ENCODE measurements at regions not wholly inside any gene's neighbourhood (a gene's known extent, or its start where the extent isn't known, plus 50 kb on each side); places are given as distances from the start of the nearest gene placed in this dataset.

DNA sequence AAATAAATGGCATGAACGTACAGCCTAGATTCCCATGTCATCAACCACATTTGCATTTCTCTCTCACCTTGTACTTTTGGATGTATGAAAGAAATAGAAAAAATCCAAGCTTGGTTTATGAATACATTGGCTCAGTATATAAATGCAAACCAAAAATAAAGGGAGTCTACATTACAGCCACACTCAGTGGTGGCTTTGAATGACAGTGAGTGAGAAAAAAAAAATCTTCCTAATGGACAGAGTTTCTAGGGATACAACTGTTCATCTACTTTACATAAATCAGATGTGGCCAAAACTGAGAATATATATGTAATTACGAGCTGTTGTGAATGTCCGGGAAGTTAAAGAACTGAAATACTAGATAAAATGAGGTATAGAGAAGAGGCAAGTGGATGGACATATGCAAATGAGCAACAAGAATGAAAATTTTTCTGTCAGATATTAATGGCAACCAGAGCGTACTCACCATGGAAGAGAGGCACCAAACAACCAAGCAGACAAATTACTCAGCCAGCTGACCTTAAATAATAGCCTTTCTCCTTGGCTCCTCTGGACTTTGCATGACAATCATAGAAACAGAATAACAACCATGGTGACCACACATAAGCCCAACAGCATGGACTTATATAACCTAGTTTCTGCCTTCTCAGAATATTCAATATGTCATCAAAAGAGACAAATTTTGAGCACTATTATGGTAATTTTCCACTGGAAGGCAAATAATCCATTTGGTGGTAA is 1305.8 kb downstream of the OTOL1 start:
- ChIA-PET CTCF (no interaction called here), POLR2A (no interaction called here)
- TF ChIP-seq, protein P1, sequence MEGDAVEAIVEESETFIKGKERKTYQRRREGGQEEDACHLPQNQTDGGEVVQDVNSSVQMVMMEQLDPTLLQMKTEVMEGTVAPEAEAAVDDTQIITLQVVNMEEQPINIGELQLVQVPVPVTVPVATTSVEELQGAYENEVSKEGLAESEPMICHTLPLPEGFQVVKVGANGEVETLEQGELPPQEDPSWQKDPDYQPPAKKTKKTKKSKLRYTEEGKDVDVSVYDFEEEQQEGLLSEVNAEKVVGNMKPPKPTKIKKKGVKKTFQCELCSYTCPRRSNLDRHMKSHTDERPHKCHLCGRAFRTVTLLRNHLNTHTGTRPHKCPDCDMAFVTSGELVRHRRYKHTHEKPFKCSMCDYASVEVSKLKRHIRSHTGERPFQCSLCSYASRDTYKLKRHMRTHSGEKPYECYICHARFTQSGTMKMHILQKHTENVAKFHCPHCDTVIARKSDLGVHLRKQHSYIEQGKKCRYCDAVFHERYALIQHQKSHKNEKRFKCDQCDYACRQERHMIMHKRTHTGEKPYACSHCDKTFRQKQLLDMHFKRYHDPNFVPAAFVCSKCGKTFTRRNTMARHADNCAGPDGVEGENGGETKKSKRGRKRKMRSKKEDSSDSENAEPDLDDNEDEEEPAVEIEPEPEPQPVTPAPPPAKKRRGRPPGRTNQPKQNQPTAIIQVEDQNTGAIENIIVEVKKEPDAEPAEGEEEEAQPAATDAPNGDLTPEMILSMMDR (IDR thresholded peaks at IDR 0.05; ENCODE audit: control extremely low read depth, extremely low read depth, low read depth, missing control alignments): no peak
- DNase-seq (ENCODE audit: extremely low spot score): no peak

DNA sequence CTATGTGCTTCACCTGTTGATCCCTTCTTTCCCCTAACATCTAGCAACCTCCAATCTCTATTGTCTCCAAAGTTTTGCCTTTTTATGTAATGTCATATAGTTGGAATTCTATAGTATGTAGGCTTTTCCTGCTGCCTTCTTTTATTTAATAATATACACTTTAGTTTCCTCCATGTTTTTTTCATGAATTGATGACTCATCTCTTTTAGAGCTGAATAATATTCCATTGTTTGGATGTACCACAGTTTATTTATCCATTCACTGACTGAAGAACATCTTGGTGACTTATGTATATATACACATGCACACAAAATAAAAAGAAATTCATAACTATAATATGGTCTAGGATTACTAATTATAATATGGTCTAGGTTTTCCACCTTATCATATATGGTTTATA is 1314.2 kb downstream of the OTOL1 start:
- ChIA-PET POLR2A (no interaction called here), CTCF (no interaction called here)
- no peak for DNase-seq (ENCODE audit: extremely low spot score)
- TF ChIP-seq, protein P1 (IDR thresholded peaks at IDR 0.05; ENCODE audit: control extremely low read depth, extremely low read depth, low read depth, missing control alignments): no peak

DNA sequence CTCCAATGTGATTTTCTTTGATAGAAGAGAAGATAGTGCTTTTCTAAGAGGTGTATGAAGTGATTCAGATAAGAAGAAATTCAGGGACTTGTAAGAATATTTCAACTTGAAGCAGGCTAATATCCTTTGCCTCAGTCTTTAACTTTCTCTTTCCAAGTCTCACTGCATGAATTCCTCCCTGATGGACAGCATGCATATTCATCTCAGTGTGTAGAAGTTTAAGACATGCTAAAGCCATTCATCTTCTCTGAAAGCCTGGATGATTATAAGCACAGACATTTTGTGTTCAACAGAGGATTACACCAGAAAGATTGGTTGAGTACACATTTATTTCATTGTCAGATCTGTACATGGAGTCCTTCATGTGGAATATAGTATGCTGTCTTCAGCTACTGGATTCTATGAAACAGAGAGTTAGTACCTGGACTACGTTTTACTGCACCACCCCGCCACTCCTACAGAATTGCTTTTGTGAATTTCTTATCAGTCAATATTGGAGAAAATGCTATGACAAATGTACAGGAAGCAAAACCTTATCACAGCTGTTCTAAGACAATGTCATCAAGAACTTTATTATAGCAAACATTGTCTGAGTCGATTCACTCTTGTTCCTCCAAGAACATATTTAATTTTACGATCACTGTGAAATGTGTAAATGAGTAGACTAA is 1346.1 kb downstream of the OTOL1 start:
- ChIA-PET POLR2A (no interaction called here), CTCF (no interaction called here)
- TF ChIP-seq, protein P1 (IDR thresholded peaks at IDR 0.05; ENCODE audit: control extremely low read depth, extremely low read depth, low read depth, missing control alignments): no peak
- no peak for DNase-seq (ENCODE audit: extremely low spot score)

DNA sequence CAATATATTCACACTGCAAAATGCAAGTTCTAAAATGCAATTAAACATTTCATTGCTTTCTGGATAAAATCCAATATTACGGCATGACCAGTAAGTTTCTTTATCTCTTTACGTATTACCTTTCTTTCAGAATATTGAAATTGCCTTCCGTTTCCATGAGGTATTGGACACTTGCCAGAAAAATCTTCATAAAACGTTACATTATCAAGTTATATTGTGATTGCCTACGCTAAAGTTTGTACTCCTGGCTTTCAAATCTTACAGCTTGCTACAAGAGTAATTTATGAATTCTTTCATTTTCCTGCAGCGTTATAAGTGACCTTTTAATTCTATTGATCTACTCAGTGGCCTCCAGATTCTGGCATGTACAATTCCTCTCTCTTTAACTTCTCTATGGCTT is 1349.3 kb downstream of the OTOL1 start:
- POLR2A ChIA-PET: no interaction called here
- no peak for DNase-seq (ENCODE audit: extremely low spot score)
- TF ChIP-seq, protein P1 (IDR thresholded peaks at IDR 0.05; ENCODE audit: control extremely low read depth, extremely low read depth, low read depth, missing control alignments): no peak
- CTCF ChIA-PET: no interaction called here

DNA sequence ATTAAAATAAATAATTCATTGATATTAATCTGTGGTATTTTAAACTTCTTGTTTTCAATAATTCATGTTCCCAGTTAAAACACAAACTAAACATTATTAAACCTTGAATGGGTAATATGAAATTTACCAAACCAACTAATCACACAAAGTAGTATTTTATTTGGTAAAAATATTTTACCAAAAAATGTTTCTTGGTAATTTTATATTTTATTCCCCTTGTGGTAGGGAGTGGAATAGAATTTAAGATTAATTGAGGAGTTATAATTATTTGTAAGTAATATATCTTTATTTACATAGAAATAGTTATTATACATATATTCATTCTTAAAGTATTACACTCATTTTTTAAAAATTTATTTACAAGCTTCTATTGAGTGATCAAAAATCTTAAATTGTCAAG is 1350.9 kb downstream of the OTOL1 start:
- no peak for DNase-seq (ENCODE audit: extremely low spot score)
- ChIA-PET POLR2A (no interaction called here), CTCF (no interaction called here)
- TF ChIP-seq, protein P1 (IDR thresholded peaks at IDR 0.05; ENCODE audit: control extremely low read depth, extremely low read depth, low read depth, missing control alignments): no peak

DNA sequence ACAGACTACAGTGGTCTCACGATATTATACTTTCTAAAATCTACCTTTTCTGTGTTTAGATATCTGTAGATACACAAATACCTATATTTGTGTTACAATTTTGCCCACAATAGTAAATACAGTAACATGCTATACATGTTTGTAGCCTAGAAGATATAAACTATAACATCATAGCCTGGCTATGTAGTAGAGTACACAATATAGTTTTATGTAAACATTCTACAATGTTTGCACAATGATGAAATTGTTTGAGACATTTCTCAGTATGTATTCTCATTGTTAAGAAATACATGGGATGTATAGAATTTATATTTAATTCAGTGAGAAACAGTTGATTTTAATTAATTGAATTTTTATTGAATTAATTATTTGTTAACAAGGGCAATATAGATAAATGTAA is 1367.0 kb downstream of the OTOL1 start:
- DNase-seq (ENCODE audit: extremely low spot score): no peak
- ChIA-PET POLR2A (no interaction called here), CTCF (no interaction called here)
- TF ChIP-seq, protein P1 (IDR thresholded peaks at IDR 0.05; ENCODE audit: control extremely low read depth, extremely low read depth, low read depth, missing control alignments): no peak
